ENCODE measurements at regions not wholly inside any gene's neighbourhood (a gene's known extent, or its start where the extent isn't known, plus 50 kb on each side); places are given as distances from the start of the nearest gene placed in this dataset.

- TF ChIP-seq ZNF337 (CRISPR knock-in tag; IDR thresholded peaks at IDR 0.05; ENCODE audit: borderline replicate concordance, low read depth) (0 out of 2 replicates have a peak, but pooled peaks have one; percentile 20), MEF2D (CRISPR knock-in tag; IDR thresholded peaks at IDR 0.05) (peak; percentile 25), POGZ (CRISPR knock-in tag; IDR thresholded peaks at IDR 0.05) (peak; percentile 64; the same call in 1 of the 2 replicates), NR3C1 (CRISPR knock-in tag; IDR thresholded peaks at IDR 0.05) (0 out of 2 replicates have a peak, but pooled peaks have one; percentile 39), ZNF275 (CRISPR knock-in tag; IDR thresholded peaks at IDR 0.05; ENCODE audit: borderline replicate concordance) (peak; percentile 88), SOX13 (IDR thresholded peaks at IDR 0.05) (peak; percentile 46; the same call in 1 of the 2 replicates), SOX13 (CRISPR knock-in tag; conservative IDR thresholded peaks at IDR 0.05 in 1 of 2, IDR thresholded peaks at IDR 0.05 in 1 of 2) (peak in 1 of 2 experiments; percentile 89; a peak in 2 of 4 replicates), ZNF609 (CRISPR knock-in tag; IDR thresholded peaks at IDR 0.05; ENCODE audit: borderline replicate concordance) (peak; percentile 82), ADNP (CRISPR knock-in tag; IDR thresholded peaks at IDR 0.05) (no peak), SMC3 (IDR thresholded peaks at IDR 0.05; ENCODE audit: low read length) (peak; percentile 6; the same call in 1 of the 2 replicates), TRAFD1 (CRISPR knock-in tag; IDR thresholded peaks at IDR 0.05; ENCODE audit: borderline replicate concordance) (0 out of 2 replicates have a peak, but pooled peaks have one; percentile 3), MLX (CRISPR knock-in tag; IDR thresholded peaks at IDR 0.05) (peak; percentile 84), CEBPG (CRISPR knock-in tag; IDR thresholded peaks at IDR 0.05) (peak; percentile 43), ZNF710 (CRISPR knock-in tag; IDR thresholded peaks at IDR 0.05; ENCODE audit: borderline replicate concordance) (peak; percentile 90), FOXO4 (CRISPR knock-in tag; conservative IDR thresholded peaks at IDR 0.05) (0 out of 2 replicates have a peak, but pooled peaks have one; percentile 13), ZNF12 (CRISPR knock-in tag; IDR thresholded peaks at IDR 0.05) (no peak; the same call in 1 of the 2 replicates)
Measured at GRCh38 chr2:20538308-20539132, 91.6 kb downstream of the RHOB start (continued).

Data from HepG2 (cell line).